ENCODE measurements at regions not wholly inside any gene's neighbourhood (a gene's known extent, or its start where the extent isn't known, plus 50 kb on each side); places are given as distances from the start of the nearest gene placed in this dataset.

DNA sequence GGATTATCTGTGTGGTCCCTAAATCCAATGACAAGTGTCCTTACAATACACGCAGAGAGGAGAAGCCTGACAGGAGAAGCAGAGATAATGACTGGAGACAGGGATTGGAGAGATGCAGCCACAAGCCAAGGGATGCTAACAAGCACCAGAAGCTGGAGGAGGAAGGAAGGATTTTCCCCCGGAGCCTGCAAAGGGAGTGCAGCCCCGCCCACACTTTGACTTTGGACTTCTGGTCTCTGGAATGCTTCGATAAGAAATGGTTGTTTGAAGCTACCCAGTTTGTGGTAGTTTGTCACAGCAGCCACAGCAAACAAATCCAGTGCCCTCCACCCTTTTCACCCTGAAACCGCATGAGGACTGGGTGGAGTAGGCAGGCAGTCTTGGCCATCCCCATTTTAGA lies 77.2 kb upstream of the BOD1 start (continued):
- TF ChIP-seq SP1 (CRISPR knock-in tag; conservative IDR thresholded peaks at IDR 0.05) (no peak), FOXK1 (CRISPR knock-in tag; IDR thresholded peaks at IDR 0.05) (no peak), MXD4 (CRISPR knock-in tag; IDR thresholded peaks at IDR 0.05; ENCODE audit: borderline replicate concordance) (no peak)
- TF ChIP-seq, protein P1, sequence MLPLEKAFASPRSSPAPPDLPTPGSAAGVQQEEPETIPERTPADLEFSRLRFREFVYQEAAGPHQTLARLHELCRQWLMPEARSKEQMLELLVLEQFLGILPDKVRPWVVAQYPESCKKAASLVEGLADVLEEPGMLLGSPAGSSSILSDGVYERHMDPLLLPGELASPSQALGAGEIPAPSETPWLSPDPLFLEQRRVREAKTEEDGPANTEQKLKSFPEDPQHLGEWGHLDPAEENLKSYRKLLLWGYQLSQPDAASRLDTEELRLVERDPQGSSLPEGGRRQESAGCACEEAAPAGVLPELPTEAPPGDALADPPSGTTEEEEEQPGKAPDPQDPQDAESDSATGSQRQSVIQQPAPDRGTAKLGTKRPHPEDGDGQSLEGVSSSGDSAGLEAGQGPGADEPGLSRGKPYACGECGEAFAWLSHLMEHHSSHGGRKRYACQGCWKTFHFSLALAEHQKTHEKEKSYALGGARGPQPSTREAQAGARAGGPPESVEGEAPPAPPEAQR (CRISPR knock-in tag; IDR thresholded peaks at IDR 0.05): no peak
- TF ChIP-seq, protein P2, sequence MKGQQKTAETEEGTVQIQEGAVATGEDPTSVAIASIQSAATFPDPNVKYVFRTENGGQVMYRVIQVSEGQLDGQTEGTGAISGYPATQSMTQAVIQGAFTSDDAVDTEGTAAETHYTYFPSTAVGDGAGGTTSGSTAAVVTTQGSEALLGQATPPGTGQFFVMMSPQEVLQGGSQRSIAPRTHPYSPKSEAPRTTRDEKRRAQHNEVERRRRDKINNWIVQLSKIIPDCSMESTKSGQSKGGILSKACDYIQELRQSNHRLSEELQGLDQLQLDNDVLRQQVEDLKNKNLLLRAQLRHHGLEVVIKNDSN (CRISPR knock-in tag; IDR thresholded peaks at IDR 0.05): no peak
- TF ChIP-seq, protein P3, sequence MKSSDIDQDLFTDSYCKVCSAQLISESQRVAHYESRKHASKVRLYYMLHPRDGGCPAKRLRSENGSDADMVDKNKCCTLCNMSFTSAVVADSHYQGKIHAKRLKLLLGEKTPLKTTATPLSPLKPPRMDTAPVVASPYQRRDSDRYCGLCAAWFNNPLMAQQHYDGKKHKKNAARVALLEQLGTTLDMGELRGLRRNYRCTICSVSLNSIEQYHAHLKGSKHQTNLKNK (CRISPR knock-in tag; IDR thresholded peaks at IDR 0.05): no peak

DNA sequence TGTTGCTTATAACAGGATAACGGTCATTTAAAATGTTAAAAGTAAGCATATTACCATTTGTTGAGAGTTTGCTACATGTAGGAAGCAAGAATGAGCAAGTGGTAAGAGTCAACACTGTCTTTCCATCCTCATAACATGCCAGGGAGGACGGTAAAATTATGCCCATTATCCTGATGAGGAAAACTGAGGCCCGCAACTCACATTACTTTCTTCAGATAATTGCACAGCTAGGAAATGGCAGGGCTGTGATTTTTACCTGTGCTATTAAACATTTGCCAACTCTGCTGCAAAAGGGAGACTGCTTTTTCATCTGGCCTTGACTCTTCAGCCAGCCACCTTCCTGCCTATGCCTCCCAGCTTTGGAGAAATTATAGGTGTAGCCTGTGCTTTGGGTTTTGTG lies 79.8 kb upstream of the BOD1 start:
- no peak overlapping the region for H3K4me3 Mint-ChIP-seq
- H3K4me1 Mint-ChIP-seq: peaks cover 30% of the 10 kb centered on the region
- CTCF ChIA-PET: no interaction called here

More for the DNA sequence above, 79.8 kb upstream of the BOD1 start:
- POLR2A ChIA-PET: no interaction called here
- H3K36me3 Mint-ChIP-seq: peaks cover 17% of the 10 kb centered on the region
- no peak for ATAC-seq
- TF ChIP-seq, protein P4, sequence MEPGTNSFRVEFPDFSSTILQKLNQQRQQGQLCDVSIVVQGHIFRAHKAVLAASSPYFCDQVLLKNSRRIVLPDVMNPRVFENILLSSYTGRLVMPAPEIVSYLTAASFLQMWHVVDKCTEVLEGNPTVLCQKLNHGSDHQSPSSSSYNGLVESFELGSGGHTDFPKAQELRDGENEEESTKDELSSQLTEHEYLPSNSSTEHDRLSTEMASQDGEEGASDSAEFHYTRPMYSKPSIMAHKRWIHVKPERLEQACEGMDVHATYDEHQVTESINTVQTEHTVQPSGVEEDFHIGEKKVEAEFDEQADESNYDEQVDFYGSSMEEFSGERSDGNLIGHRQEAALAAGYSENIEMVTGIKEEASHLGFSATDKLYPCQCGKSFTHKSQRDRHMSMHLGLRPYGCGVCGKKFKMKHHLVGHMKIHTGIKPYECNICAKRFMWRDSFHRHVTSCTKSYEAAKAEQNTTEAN (CRISPR knock-in tag; IDR thresholded peaks at IDR 0.05): no peak
- TF ChIP-seq, protein P5, sequence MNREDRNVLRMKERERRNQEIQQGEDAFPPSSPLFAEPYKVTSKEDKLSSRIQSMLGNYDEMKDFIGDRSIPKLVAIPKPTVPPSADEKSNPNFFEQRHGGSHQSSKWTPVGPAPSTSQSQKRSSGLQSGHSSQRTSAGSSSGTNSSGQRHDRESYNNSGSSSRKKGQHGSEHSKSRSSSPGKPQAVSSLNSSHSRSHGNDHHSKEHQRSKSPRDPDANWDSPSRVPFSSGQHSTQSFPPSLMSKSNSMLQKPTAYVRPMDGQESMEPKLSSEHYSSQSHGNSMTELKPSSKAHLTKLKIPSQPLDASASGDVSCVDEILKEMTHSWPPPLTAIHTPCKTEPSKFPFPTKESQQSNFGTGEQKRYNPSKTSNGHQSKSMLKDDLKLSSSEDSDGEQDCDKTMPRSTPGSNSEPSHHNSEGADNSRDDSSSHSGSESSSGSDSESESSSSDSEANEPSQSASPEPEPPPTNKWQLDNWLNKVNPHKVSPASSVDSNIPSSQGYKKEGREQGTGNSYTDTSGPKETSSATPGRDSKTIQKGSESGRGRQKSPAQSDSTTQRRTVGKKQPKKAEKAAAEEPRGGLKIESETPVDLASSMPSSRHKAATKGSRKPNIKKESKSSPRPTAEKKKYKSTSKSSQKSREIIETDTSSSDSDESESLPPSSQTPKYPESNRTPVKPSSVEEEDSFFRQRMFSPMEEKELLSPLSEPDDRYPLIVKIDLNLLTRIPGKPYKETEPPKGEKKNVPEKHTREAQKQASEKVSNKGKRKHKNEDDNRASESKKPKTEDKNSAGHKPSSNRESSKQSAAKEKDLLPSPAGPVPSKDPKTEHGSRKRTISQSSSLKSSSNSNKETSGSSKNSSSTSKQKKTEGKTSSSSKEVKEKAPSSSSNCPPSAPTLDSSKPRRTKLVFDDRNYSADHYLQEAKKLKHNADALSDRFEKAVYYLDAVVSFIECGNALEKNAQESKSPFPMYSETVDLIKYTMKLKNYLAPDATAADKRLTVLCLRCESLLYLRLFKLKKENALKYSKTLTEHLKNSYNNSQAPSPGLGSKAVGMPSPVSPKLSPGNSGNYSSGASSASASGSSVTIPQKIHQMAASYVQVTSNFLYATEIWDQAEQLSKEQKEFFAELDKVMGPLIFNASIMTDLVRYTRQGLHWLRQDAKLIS (CRISPR knock-in tag; IDR thresholded peaks at IDR 0.05; ENCODE audit: borderline replicate concordance): no peak
- TF ChIP-seq ELF4 (CRISPR knock-in tag; IDR thresholded peaks at IDR 0.05; ENCODE audit: low read depth) (no peak), FOXJ3 (CRISPR knock-in tag; IDR thresholded peaks at IDR 0.05; ENCODE audit: borderline replicate concordance) (no peak), RELA (CRISPR knock-in tag; IDR thresholded peaks at IDR 0.05; ENCODE audit: borderline replicate concordance) (no peak), ATF1 (CRISPR knock-in tag; IDR thresholded peaks at IDR 0.05) (no peak)
- TF ChIP-seq, protein P6, sequence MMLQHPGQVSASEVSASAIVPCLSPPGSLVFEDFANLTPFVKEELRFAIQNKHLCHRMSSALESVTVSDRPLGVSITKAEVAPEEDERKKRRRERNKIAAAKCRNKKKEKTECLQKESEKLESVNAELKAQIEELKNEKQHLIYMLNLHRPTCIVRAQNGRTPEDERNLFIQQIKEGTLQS (CRISPR knock-in tag; conservative IDR thresholded peaks at IDR 0.05): no peak
- TF ChIP-seq, protein P7, sequence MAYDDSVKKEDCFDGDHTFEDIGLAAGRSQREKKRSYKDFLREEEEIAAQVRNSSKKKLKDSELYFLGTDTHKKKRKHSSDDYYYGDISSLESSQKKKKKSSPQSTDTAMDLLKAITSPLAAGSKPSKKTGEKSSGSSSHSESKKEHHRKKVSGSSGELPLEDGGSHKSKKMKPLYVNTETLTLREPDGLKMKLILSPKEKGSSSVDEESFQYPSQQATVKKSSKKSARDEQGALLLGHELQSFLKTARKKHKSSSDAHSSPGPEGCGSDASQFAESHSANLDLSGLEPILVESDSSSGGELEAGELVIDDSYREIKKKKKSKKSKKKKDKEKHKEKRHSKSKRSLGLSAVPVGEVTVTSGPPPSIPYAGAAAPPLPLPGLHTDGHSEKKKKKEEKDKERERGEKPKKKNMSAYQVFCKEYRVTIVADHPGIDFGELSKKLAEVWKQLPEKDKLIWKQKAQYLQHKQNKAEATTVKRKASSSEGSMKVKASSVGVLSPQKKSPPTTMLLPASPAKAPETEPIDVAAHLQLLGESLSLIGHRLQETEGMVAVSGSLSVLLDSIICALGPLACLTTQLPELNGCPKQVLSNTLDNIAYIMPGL (CRISPR knock-in tag; IDR thresholded peaks at IDR 0.05): no peak
- TF ChIP-seq, protein P2 (CRISPR knock-in tag; IDR thresholded peaks at IDR 0.05): no peak
- no peak overlapping the region for H3K27ac Mint-ChIP-seq
- DNase-seq (ENCODE audit: low spot score): no peak
- peaks cover 16% of the 10 kb centered on the region for H3K9me3 Mint-ChIP-seq
- peaks cover 3% of the 10 kb centered on the region; the same call in 1 of the 2 replicates for H3K27me3 Mint-ChIP-seq (ENCODE audit: low read depth)

Measured in WTC11 (cell line).